PC-3 (cell line): ENCODE measurements at regions not wholly inside any gene's neighbourhood (a gene's known extent, or its start where the extent isn't known, plus 50 kb on each side); places are given as distances from the start of the nearest gene placed in this dataset.

Source experiments
- CTCF ChIP-seq: fragments of 300-600 bp; sonication (generic); conservative IDR thresholded peaks from 2 replicates; pipeline ENCODE4 v1.5.1; 2017; ENCODE audit warnings: antibody characterized with exemption, low read depth, mild to moderate bottlenecking, low read length
- EZH2 ChIP-seq: fragments of 300-600 bp; sonication (generic); IDR thresholded peaks from one replicate; pipeline ENCODE4 v1.6.1; 2017; ENCODE audit warnings: antibody characterized with exemption, mild to moderate bottlenecking, low read length; ENCODE audit not compliant: unreplicated experiment
- EZH2phosphoT487 ChIP-seq: fragments of 300-600 bp; sonication (generic); IDR thresholded peaks from 2 replicates; pipeline ENCODE4 v1.6.1; 2018; ENCODE audit warnings: mild to moderate bottlenecking, antibody characterized with exemption, low read length, borderline replicate concordance

- TF ChIP-seq CTCF (no peak), EZH2 (no peak), EZH2phosphoT487 (no peak)
These were observed 83.5 kb upstream of the ZBTB40 start for GRCh38 chr1:22368125-22368524.
